MCF 10A (cell line): ENCODE measurements at regions not wholly inside any gene's neighbourhood (a gene's known extent, or its start where the extent isn't known, plus 50 kb on each side); places are given as distances from the start of the nearest gene placed in this dataset.
"Not testable (repeated sequence)": the region's sequence is repeated elsewhere in the genome, so short reads cannot be mapped to it uniquely, and the experiment has no call there.

ENCODE experiments used
- BruUV-seq: library from RNA; stranded (reverse); fragments of 400-500 nt; replicated peaks from 2 replicates; lab custom pipeline; 2021; lab: Mats Ljungman, UMichigan
- CTCF ChIA-PET: fragments of 300-600 bp; sonication (Branson Sonifier 250); formaldehyde crosslinking; extraction: SDS; loops from one replicate; lab custom pipeline; 2021; ENCODE audit warnings: antibody characterized with exemption, inconsistent platforms; lab: Yijun Ruan, JAX
- POLR2A ChIA-PET: fragments of 300-600, 350-650 bp; sonication (Branson Sonifier 250); formaldehyde crosslinking; extraction: SDS; loops from one replicate; lab custom pipeline; 2020; ENCODE audit warnings: antibody characterized with exemption, inconsistent platforms; lab: Yijun Ruan, JAX
- DNase-seq: peaks from one replicate; pipeline ENCODE4 v3.0.0-alpha.2; 2018; ENCODE audit not compliant: unreplicated experiment
- H3K27ac Mint-ChIP-seq: one replicate; pipeline ENCODE4 v1.8.0; 2022; ENCODE audit warnings: mild to moderate bottlenecking, low read depth, mixed read lengths; ENCODE audit not compliant: unreplicated experiment
- H3K27me3 Mint-ChIP-seq: one replicate; pipeline ENCODE4 v1.8.0; 2022; ENCODE audit warnings: mixed read lengths; ENCODE audit not compliant: insufficient read depth, unreplicated experiment
- H3K36me3 Mint-ChIP-seq: one replicate; pipeline ENCODE4 v1.8.0; 2022; ENCODE audit warnings: mild to moderate bottlenecking, moderate library complexity, mixed read lengths; ENCODE audit not compliant: insufficient read depth, unreplicated experiment
- H3K4me1 Mint-ChIP-seq: one replicate; pipeline ENCODE4 v1.8.0; 2022; ENCODE audit warnings: mixed read lengths; ENCODE audit not compliant: insufficient read depth, unreplicated experiment
- H3K4me3 Mint-ChIP-seq: one replicate; pipeline ENCODE4 v1.8.0; 2022; ENCODE audit warnings: mild to moderate bottlenecking, moderate library complexity, mixed read lengths; ENCODE audit not compliant: unreplicated experiment
- H3K9me3 Mint-ChIP-seq: one replicate; pipeline ENCODE4 v1.8.0; 2022; ENCODE audit warnings: mixed read lengths; ENCODE audit not compliant: unreplicated experiment
- CTCF ChIP-seq: fragments of 200-600 bp; IDR thresholded peaks from one replicate; pipeline ENCODE4 v1.8.0; 2022; ENCODE audit warnings: antibody characterized with exemption, mild to moderate bottlenecking; ENCODE audit not compliant: unreplicated experiment
- intact Hi-C: fragments of 100-400 bp; cut with micrococcal nuclease; formaldehyde crosslinking; loops from 2 replicates; pipeline ENCODE4 v1.14.1; 2022

- CTCF ChIA-PET = no interaction called here
- no peaks in the 10 kb centered on the region for H3K4me1 Mint-ChIP-seq
- no peaks in the 10 kb centered on the region for H3K36me3 Mint-ChIP-seq
- H3K9me3 Mint-ChIP-seq = no peaks in the 10 kb centered on the region
- no peak for TF ChIP-seq CTCF
- H3K4me3 Mint-ChIP-seq = no peak overlapping the region
- intact Hi-C loops = no loop called here
- peaks cover 57% of the 10 kb centered on the region for H3K27me3 Mint-ChIP-seq
- H3K27ac Mint-ChIP-seq = no peak overlapping the region
- POLR2A ChIA-PET = no interaction called here
- no peak for DNase-seq
- no TSS peak for BruUV-seq
Observed at GRCh38 chr18:60246606-60247005, 126.0 kb downstream of the MC4R start.

GRCh38 chr18:60245096-60245495, 127.5 kb downstream of the MC4R start:
- intact Hi-C loops = no loop called here
- Mint-ChIP-seq H3K4me3 (no peak overlapping the region), H3K9me3 (no peaks in the 10 kb centered on the region), H3K4me1 (no peaks in the 10 kb centered on the region), H3K36me3 (no peaks in the 10 kb centered on the region), H3K27ac (no peak overlapping the region), H3K27me3 (peaks cover 66% of the 10 kb centered on the region)
- TF ChIP-seq CTCF = no peak
- no peak for DNase-seq
- POLR2A ChIA-PET = no interaction called here
- CTCF ChIA-PET = interaction anchor here (0.9 kb wide), 1 partner anchor 17 kb away, joined by 3 read pairs; no protein-coding TSS in a partner anchor
- BruUV-seq = no TSS peak

- H3K36me3 Mint-ChIP-seq, BruUV-seq, H3K4me3 Mint-ChIP-seq, H3K9me3 Mint-ChIP-seq, DNase-seq, H3K27ac Mint-ChIP-seq, intact Hi-C loops, H3K4me1 Mint-ChIP-seq, CTCF ChIA-PET: not testable (repeated sequence)
- POLR2A ChIA-PET = interaction anchor here (0.6 kb wide), 1 partner anchor 1273 kb away, joined by 3 read pairs; no protein-coding TSS in a partner anchor
- peaks cover 41% of the 10 kb centered on the region for H3K27me3 Mint-ChIP-seq
Observed at GRCh38 chr18:60239024-60239710, 133.4 kb downstream of the MC4R start.

- no peak for DNase-seq
- no TSS peak for BruUV-seq
- intact Hi-C loops = no loop called here
- TF ChIP-seq CTCF = no peak
- Mint-ChIP-seq H3K27me3 (peaks cover 5% of the 10 kb centered on the region), H3K9me3 (no peaks in the 10 kb centered on the region), H3K4me3 (no peak overlapping the region), H3K4me1 (no peaks in the 10 kb centered on the region), H3K27ac (no peak overlapping the region), H3K36me3 (no peaks in the 10 kb centered on the region)
- CTCF ChIA-PET = interaction anchor here (0.7 kb wide), 1 partner anchor 9 kb away, joined by 3 read pairs; no protein-coding TSS in a partner anchor
- POLR2A ChIA-PET = no interaction called here
Observed at GRCh38 chr18:60235164-60235563, 137.4 kb downstream of the MC4R start.
